Stimulated activated CD8-positive, alpha-beta memory T cell treated with anti-CD3 and anti-CD28 coated beads, Interleukin-15, amount 100 ng/mL, for 48 hours (primary cell): ENCODE measurements at regions not wholly inside any gene's neighbourhood (a gene's known extent, or its start where the extent isn't known, plus 50 kb on each side); places are given as distances from the start of the nearest gene placed in this dataset.
A peak's percentile ranks its signal among the peaks of the same experiment; 100 is the strongest.

Experiments used
- DNase-seq, 2 donors: peaks; one replicate each; pipeline ENCODE4 v3.0.0-alpha.2; 2020; ENCODE audit warnings: low read depth in 2 of 2

DNA sequence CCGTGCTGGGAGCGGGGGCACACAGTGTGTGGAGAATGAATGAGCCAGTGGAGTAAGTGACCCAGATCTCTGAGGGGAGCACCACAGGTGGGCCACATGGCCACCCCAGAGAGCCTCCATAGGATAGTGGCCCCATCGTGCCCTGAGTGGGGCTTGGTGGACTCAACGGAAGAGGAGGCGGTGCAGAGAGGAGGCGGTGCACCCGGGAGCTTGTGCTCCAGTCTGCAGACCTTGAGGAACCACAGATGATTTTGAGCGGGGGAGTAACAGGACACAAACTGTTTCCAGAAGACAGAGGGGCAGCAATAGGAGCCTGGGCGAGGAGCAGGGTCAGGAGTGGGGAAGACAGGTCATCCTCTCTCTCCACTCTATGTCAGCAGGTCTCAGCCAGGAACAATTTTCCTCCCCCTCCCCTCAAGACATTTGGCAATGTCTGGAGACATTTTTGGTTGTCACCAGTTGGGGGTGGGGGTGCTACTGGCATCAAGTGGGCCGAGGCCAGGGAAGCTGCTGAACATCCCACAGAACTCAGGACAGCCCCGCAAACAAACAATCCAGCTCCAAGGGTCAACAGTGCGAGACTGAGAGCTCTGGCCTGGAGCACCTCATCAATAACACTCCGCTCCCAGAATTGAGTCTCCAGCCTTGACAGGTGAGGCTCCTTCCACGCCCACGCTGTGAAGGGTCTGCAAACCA, 182.2 kb downstream of the USP12 start:
- no peak for DNase-seq

DNA sequence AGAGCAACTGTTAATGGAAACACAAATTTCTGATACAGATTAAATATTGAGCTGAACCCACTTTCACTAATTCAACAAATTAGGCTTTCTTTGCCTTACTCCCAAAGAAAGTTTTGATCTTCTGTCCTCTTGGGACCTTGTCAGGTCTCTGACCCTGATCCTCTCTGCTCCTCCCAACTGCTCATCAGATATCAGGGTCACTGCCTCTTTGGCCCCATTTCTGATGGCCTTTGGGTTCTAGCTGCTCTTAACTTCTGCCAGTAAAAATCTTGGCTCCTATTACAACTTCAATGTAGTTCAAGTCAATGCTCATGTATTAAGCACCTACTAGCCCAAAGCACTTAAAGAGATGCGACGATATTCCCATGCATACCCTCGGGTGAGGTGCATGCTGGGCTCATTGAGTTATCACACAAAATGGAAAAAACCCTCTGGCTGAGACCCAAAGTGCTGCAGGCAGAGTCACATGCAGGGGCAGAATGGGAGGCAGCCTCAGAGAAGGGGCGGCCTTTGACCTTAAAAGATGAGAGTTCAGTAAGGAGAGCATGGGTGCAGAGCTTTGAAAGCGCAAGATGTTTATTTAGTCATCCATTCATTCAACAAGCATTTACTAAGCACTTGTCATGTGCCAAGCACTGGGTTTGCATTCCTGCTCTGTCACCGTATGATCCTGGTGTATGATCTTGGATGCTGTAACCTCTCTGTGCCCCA, 183.4 kb downstream of the USP12 start:
- DNase-seq, result no peak

DNA sequence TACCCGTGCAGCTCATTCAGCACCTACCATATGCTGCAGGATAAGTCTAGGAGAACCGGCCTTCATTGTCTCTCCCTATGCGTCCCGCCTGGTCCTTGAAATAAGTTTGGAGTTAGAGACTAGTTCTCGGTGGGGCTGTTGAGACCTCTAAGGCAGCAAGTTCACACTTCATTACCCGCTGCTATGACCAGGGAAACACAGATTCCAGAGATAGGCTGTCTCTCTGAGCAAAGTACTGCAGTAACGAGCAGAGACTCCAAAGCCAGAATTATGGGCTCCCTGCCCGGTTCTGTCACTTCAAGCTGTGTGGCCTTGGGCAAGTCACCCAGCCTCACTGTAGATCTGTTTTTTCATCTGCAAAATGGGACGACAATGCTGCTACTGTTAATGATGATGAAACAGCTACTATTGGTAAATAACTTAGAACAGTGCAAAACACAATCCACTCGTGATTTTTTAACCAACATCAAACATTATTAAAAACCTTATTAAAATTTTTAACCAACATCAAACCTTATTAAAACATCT, 184.1 kb downstream of the USP12 start:
- no peak for DNase-seq

DNA sequence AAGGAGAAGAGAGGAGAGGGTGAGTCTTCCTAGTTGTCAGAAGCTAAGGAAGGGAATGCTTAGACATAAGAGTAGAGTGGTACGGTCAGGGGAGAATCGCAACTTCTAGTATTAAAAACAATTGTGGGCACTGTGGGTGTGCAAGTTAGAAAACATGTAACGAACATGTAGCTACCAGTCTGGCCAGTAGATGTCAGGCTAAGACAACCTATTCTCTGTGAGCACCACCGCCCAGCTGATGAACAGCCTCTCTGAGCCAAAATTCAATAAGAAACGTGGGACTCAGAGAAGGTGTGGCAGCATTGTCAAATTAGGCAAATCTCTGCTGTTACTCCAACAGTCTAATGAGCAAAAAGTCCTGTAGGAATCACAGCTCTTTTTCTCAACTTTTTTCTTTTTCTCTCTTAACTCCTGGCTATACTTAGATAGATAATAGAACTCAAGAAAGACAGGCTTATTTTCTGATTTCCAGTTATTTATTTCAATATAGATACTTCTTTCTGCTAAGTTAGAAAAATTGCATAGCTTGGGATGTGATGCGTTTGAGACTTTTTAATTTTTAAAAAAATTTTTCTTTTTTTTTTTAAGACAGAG, 186.2 kb downstream of the USP12 start:
- peak; percentile 34 for DNase-seq

DNA sequence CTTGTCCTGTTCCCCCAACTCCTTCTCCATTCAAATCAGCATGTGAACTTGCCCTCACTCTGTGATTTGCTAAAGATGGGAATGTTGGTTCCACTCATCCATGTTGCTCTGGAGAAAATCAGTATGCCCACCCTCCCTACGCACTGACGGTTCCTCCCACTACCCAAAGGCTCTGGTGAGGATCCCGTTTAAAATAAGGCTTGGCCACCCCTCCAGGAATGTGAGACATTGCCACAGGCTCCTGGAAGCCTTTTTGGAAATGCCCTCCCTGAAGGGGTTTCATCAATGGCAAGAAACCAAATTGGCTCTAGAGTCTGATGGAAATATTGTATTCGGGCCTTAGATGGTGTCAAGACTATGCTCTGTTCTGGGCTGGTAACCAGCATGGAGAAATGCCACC, 187.3 kb downstream of the USP12 start:
- no peak for DNase-seq

DNA sequence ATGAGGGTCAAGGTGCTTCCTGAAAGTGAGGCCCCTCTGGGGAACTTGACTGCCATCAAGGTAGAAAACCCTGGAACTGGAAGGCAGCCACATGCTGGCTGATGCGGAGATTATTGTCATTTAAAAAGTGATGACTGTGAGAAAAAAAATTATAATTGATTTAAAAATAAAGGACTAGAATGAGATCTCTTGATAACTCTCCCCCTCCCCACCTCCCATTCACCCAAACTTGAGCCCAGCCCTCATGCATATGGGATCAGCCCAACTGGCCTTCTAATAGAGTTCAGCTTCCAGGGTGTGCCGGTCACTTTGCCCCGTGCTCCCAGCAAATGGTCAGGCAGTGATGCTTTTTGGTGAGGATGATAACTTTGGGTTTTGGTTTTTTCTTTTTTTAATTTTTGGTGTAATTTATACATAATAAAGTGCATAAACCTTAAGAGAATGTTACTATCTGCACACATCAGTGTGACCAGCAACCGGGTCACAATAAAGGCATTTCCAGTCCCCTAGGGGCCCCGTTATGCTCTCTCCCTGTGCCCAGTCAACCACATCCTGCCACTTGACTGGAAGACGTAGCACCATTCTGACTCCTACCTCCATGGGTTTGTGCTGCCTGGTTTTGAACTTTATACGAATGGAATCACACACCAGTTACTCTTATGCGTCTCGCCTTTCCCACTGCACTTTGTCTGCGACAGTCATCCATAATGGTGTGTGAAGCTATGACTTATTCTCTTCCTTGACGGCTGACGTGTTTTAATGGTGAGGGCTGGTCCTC, 187.9 kb downstream of the USP12 start:
- no peak for DNase-seq

DNA sequence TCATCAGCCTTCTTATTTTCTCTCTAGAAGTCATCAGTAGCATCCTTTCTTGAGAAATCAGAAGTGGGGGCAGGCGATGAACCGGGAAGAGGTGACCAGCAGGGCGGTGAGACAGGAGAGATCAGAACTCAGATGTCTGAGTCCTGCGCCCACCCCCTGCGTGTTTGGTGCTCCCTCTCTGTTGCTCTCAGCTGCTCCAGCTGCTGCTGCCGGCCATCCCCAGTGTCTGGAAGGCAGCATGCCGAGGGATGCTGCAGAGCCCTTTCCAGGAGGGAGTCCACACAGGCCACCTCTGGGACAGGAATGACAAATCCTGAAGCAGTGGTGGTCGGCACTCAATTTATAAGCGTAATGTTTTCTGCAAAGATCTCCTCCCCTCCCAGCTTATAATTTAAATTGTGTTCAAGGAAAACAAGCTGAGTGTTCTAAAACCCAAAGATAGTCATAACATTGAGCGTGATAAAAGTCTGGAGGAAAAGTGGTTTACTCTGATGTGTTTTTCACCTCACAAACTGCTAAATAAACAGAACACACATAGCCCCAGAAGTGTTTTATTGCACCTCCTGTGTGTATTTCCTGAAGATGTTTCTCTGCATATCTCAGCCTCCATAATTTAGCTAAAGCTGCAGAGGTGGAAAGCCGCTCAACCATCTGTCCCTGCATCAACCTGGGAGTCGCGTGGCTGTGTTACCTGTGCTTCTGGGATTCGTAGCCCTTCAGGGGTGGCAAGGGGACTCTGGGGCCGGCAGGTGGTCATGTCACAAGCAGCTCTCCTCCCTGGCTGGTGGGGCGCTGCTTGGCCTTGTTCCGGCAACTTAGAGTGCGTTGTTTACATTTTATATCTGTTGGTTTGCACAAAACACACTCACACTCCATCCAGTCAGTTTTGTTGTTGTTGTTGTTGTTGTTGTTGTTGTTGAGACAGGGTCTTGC, 191.2 kb downstream of the USP12 start:
- no peak for DNase-seq

DNA sequence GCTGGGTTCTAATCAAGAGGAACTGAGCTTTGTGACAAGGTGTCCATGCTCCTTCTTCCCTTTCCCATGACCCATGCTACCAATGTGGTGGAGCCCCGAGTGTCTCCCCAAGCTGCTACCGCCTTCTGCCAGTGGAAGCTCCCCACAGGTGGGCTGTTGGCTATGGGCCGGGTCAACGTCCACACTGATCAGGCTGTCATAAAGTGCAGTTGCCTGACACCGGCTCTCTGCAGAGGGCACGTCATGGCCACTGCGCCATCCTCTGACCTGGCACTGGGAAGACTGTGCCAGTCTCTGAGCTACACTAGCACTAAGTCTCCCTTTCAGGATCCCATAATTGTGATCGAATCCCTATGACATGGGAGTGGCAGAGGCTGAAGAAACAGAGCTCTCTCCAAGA, 192.3 kb downstream of the USP12 start:
- DNase-seq, result no peak

DNA sequence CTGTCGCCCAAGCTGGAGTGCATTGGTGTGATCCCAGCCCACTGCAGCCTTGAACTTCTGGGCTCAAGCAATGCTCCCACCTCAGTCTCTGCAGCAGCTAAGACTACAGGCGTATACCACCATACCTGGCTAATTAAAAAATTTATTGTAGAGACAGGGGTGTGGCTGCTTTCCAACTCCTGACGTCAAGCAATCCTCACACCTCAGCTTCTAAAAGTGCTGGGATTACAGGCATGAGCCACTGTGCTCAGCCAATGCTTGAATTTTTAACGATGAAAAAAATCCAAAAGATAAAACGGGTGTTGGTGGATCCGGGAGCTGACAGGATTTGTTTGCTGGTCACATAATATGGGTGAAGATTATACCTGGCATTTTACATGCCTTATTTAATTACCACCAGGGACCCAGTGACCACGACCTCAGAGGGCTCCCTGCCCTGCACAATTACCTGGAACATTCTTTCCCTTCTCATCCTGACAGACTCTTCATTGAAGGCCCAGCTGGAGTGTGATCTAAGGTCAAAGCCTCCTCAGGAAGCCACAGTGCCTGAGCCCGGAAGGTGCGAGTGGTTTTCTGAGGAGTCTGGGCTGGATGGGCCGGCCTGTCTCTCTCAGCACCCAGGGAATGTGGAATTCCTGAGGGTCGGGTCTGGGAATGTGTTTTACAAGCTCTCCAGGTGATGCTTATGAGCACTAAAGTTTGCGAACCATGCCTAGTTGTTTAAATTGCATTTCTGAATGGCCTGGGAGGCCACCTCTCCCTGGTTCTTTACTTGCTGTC, 193.3 kb downstream of the USP12 start:
- DNase-seq, result no peak

DNA sequence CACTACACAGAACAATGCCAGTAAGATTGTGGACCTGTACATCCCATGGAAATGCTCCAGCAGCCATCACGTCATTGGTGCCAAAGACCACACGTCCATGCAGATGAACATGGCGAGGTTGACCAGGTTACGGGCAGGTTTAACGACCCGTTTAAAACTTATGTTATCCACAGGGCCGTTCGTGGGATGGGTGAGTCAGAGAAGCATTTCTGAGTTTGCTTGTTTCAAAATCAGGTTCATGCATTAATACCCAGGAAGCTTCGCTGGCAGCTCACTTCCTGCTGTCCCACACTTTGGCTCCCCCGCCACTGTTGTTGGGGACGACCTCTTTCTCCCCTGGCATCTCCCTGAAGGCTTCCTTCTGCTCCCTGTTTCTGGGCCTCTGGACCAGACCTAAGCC, 194.1 kb downstream of the USP12 start:
- no peak for DNase-seq

DNA sequence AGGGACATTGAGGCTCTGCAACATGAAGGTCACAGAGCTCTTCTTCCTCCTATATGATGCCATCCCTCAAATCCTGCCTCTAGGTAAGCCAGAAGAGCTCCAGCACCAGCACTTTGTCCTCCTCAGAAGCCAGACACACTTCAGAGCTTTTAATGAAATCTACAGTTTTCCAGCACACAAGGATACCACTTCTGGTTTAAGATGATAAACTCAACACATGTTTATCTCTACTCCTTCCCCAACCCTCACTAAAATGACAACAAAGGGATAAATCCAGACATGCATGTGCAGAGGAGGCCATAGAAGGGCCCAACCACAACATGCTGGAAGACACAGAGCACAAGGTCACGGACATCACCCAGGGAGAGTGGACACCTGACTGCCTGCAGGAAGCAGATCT, 195.3 kb downstream of the USP12 start:
- DNase-seq, result no peak

DNA sequence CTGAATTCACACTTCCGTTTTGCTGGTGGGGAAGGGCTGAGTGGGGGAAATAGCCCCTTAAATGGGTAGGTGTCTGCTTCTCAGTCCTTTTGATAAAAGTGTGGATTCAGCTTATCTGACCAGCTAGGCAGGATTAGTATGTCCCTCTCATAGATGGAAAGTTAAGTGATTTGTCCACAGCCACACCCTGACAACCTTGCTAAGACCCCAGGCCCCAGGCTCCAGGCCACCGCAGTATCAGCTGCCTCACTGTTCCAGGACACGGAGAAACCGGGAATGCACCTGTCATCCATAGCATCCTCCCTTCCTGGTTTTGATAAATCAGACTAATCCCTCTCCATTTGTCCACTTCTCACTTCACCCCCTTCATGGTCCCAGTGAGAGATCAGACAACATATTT, 197.7 kb downstream of the USP12 start:
- DNase-seq, result no peak

DNA sequence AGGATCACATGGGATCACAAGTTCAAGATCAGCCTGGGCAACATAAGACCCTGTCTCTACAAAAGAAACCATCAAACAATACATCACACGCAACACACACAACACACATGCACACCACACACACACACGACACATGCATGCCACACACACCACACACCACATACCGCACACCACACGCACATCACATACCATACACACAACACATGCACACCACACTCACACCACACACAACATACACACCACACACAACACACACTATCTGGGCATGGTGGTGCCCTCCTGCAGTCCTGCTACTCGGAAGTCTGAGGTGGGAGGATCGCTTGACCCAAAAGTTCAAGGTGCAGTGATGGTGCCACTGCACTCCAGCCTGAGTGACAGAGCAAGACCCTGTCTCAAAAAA, 198.3 kb downstream of the USP12 start:
- no peak for DNase-seq

DNA sequence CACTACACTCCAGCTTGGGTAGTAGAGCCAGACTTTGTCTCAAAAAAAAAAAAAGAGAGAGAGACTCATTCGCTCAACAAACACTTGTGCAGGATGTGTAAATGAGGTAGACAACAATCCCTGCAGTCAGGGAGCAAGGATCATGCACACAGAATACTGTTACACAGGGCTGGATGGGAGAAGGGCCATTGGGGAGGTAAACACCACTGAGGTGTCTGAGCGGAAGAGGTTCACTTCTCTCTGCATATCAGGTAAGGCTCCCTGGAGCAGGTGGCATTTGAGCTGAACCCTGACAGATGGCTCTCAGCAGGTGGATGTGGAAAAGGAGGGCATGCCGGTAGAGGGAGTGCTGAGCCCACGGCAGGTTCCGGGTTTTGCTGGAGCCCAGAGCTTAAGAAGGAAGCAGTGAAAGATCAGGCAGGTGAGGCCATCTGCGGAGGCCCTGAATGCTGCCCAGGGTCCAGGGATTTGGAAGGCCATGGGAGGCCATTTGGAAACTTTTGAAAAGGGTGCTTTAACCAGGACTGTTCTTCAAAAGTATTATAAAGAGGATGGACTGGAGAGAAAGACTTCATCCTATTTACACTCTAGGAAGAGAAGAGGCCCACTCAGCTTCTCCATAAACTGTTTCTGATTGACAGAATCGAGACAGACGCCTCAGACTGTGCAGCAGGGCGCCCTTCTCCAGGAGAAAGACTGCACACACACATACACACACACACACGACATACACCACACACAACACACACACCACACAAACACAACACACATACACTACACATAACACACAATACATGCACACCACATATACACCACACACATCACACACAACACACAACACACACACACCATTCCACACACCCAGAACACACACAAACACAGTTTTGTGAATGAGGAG, 199.4 kb downstream of the USP12 start:
- no peak for DNase-seq

DNA sequence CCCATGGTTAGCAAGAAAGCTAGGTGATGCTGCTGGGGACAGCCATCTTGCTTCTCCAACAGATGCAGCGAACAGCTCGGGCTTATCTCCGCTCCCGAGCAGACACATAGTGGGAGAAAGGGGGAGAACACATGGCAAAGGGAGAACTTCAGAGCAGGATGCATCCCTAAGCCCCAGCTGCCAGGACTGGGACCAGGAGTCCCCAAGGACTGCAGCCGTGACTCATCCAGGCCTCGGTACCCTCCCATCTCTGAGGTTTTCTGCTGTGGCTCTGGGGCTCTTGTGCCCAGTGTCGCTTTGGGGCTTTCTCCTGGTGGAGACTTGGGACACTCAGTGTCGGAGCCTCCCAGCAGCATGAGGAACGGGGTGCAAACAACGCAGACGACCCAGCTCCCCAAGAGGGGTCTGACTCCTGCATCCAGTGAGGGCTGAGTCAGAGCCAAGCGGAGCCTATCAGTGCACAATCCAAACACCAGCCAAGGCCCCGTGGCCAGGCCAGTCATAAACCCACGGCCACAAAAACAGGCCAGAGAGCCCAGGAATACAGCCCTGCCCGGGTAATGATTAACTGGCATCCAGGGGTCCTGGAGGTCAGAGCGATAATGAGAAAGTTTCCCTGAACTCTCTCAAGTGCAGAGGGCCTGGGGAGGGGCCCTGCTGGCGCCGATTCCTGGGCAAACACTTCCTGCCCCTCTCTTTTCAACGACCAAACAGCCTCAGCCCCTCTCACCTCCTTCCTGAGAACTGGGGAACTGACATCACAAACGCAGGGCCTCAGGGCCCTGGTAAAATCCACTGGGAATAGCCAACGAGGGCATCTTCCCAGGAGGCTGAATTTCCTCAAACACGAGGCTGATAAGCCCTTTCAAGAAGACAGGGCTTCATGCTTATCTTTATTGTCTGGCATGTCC, 202.9 kb downstream of the USP12 start:
- no peak for DNase-seq

DNA sequence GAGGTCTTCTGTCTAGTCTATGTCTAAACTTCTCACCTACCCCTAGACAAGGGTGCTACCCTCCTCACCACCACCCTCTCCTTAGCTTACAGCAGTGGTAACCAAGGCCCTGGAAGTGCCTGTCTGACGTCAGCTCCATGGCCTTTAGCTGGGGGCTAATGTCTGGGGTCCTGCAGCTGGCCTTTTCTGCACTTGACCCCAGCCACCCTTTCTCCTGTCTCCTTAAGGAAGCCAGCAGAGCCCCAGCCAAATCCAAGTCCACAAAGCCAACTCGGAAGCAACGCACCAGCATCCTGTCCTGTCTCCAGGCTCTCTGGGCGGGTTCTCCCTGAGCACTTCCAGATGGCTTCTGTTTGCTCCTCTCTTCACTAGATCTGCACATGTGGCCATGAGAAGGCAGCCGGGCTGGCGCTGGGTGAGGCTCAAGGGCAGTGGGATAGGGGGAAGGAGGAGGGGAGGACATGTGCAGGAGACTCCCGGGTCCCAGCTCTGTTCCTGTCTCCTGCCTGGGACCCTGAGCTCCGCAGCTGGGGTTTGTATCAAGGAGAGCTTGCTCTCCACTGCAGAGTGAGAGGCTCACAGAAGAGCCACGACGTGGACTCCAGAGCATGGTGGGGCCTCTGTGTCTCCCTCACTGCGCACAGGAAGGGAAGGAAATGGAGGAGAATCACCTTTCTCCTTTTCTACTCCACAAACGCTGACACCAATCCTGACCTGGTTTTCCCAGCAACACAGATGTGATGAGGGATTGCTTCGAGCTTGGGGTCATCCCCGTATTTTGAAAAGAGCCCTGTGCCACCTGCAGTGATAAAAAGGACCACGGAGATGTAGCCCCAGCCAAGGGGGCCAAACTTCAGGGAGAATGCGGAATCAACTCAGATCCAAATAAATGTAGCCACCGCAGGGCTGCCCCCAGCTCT, 204.2 kb downstream of the USP12 start:
- no peak for DNase-seq

DNA sequence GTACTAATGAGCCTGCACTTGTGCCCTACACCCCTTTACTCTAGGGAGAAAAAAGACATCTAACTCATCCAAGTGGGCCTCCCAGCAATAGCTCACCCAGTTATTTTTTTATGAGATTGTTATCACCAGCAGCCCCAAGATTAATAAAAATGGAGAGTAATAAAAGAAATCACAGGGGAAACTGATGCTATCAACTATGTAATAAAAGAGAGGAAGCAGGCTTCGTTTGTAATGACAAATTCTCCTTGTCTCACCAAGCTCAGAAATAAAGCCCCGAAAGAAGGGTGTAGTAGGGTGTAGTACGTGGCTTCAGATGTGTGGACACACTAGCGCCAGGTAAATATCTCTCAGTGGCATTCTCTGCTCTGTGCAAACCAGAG, 204.9 kb downstream of the USP12 start:
- DNase-seq, result no peak
